TTC549 (cell line): ENCODE measurements at regions not wholly inside any gene's neighbourhood (a gene's known extent, or its start where the extent isn't known, plus 50 kb on each side); places are given as distances from the start of the nearest gene placed in this dataset.
"Not testable (repeated sequence)": the region's sequence is repeated elsewhere in the genome, so short reads cannot be mapped to it uniquely, and the experiment has no call there.

ENCODE experiments used
- FAIRE-seq: peaks from 2 replicates; lab custom pipeline; 2012; peaks lifted over from hg19 to GRCh38; lab: Jason Lieb, UNC

DNA sequence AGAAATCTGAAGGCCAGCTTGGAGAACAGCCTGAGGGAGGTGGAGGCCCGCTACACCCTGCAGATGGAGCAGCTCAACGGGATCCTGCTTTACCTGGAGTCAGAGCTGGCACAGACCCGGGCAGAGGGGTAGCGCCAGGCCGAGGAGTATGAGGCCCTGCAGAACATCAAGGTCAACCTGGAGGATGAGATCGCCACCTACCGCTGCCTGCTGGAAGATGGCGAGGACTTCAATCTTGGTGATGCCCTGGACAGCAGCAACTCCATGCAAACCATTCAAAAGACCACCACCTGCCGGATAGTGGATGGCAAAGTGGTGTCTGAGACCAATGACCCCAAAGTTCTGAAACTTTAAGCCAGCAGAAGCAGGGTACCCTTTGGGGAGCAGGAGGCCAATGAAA lies 318.4 kb downstream of the ZFHX3 start:
- FAIRE-seq = not testable (repeated sequence)

DNA sequence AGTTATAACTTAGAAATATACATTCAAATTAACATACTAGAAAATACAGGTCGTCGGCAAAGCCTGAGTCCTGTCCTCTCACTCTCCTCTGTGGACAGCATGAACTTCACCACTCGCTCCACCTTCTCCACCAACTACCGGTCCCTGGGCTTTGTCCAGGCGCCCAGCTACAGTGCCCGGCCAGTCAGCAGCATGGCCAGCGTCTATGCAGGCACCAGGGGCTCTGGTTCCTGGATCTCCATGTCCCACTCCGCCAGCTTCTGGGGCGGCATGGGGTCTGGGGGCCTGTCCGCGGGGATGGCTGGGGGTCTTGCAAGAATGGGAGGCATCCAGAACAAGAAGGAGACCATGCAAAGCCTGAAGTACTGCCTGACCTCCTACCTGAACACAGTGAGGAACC lies 319.4 kb downstream of the ZFHX3 start:
- FAIRE-seq = no peak

- FAIRE-seq = no peak
These were observed 320.4 kb downstream of the ZFHX3 start for GRCh38 chr16:72727565-72727964.

GRCh38 chr16:72725643-72726042 lies 322.3 kb downstream of the ZFHX3 start:
- FAIRE-seq = no peak

GRCh38 chr16:72723781-72724180 lies 324.1 kb downstream of the ZFHX3 start:
- no peak for FAIRE-seq

- no peak for FAIRE-seq
These were observed 325.4 kb downstream of the ZFHX3 start for GRCh38 chr16:72722552-72722951.

- FAIRE-seq = no peak
These were observed 325.9 kb downstream of the ZFHX3 start for GRCh38 chr16:72721981-72722380.

DNA sequence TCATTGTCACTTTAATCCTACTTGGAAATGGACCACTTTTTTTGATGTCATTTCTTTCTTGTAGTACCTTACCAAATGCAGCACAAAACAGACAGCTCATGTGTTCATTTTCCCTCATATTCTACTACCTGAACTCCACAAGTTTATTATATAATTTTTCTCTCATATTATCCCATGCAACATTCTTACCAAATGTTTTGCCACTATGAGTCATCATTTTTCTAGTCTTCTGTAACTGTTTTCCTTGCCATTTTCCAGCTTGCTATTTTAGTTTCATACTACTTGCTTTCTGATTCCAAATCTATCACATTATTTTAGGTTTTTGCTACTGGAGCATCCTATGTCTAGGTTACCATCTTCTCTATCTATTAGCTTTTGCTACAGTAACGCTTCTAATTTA lies 332.7 kb downstream of the ZFHX3 start:
- FAIRE-seq = no peak

DNA sequence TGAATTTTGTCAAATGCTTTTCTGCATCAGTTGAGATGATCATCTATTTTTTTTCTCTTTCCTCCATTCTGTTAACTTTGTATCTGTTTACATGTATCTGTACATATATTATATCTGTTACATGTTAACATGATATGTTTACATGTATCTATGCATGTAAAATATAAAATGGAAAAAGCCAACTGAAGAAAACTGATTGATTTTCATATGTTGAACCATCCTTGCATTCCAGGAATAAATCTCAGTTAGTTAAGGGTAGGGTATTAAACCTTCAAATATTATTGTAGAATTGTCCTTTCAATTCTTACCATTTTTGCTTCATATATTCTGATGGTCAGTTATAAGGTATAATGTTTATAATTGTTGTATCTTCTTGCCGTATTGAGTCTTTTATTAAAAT lies 336.1 kb downstream of the ZFHX3 start:
- FAIRE-seq = peak; percentile 23

GRCh38 chr16:72705801-72706200 lies 342.1 kb downstream of the ZFHX3 start:
- FAIRE-seq = no peak

DNA sequence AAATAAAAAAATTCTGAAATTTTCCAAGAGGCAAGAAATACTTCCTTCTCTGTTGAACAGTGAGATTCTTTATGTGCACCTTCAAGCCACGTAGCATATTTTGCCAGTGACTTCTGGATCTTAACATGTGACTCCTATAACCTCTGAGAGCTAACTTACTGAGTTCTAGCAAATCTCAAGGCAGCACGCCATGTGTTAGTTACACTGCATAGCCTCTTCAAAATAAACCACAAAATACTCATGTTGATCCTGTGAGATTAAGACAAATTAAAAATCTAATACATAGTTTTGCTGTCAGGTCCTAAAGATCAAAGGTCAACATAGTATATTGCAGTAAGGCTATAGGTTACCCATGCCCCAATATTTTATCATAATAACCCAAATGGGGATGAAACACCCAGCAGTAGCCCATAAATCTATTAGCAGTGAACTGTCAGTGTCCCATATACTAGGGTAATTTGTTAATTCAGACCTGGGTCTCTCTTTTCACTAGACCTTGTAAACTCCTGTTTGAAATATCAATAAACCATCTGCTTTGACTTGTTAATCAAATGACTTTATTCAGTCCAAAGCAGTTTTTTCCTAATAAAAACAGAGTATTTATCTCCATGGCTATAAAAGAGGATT lies 343.1 kb downstream of the ZFHX3 start:
- FAIRE-seq = no peak

GRCh38 chr16:72689851-72690250 lies 358.1 kb downstream of the ZFHX3 start:
- FAIRE-seq = no peak

GRCh38 chr16:72680732-72681131 lies 367.2 kb downstream of the ZFHX3 start:
- FAIRE-seq = no peak

DNA sequence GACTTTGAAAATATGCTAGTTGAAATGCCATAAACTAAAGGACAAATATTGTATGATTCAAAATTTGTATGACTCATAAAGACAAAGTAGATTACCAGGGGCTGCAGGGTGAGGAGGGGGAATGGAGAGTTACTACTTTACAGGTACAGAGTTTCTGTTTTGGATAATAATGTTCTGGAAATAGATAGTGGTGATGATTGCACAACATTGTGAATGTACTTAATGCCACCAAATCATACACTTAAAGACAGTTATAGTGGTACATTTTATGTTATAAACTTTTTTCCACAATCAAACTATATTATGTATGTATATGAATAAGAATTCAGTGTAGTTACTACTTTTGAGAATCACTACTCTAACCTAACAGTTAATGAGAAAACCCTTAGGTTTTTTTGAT lies 368.1 kb downstream of the ZFHX3 start:
- no peak for FAIRE-seq

DNA sequence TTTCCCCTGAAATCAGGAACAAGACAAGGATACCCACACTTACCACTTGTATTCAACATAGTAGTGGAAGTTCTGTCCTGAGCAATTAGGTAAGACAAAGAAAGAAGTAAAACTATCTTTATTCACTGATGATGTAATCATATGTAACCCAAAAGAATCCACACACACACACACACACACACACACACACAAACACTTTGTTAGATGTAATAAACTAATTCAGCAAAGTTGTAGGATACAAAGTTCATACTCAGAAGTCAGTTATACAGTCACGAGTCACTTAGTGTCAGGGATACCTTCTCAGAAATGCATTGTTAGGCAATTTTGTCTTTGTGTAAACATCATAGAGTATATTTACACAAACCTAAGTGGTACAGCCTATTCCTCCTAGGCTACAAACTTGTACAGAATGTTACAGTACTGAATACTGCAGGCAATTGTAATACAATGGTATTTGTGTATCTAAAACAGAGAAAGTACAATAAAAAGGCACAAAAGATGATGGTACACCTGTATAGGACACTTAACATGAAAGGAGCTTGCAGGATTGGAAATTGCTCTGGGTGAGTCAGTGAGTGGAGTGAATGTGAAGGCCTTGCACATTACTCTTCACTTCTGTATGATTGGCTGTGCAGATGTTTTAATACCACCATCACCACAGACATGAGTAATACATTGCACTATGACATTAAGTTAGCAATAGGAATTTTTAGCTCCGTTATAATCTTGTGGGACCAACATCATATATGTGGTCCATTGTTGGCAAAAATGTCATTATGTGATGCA lies 370.1 kb downstream of the ZFHX3 start:
- FAIRE-seq = no peak

- no peak for FAIRE-seq
These were observed 374.8 kb downstream of the ZFHX3 start for GRCh38 chr16:72673118-72673517.

- FAIRE-seq = no peak
These were observed 381.7 kb downstream of the ZFHX3 start for GRCh38 chr16:72666267-72666666.

DNA sequence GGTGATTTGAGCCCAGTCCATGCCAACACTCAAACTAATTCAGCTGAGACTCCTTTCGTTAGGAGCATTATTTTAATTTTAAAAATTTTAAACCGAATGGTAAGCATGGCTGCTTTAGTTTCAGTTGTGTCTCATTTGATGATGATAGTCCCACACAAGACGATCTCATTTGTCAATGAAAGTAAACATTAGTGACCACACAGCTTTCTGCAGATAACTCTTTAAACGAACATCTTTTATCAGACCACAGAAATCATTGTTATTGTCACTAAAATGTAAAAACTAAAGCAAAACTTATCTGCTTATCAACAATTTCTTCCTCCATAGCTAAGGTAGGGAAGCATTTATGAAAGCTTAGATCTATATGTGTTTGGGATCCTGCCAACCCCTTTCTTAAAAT lies 382.2 kb downstream of the ZFHX3 start:
- no peak for FAIRE-seq

DNA sequence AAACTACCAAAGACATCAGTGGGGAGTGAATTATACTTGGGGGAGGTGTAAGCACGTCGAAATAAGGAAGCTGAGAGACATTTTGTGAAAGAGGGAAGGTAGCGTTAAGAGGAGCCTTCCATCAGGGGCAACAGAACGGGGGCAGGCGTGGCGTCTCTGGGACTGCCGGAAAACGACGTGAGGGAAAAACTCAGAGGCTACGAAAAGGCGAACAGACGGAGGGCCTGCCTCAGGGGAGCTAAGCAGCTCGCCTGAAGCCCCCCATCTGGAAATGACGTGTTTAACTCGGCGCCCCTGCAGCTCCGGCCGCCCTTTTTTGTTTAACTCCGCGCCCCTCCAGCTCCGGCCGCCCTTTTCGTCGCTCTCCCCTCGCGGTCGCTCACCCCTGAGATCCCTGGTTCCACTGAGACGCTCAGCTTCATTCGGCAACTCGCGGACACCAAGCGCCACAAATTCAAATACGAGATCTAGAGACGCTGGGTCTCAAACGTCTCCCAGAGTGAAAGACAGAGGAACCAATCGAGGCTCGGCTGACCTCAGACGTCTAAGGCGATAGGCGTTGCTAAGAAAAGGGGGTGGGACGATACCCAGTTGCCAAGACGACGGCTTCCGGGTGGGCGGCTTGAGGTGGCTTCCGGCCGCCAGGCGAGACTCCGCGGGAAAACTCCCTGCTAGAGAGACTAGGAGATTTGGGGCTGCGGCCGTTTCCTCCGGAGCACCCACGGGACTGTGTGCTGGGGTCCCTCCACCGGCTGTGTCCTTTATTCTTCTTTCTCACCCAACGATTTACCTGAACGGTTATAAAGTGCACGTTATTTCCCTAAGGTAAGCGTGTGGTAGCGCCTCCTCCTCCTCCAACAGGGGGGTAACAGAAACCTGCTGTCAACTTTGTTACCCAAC lies 383.2 kb downstream of the ZFHX3 start:
- peak; percentile 87 for FAIRE-seq

- no peak for FAIRE-seq
These were observed 383.8 kb downstream of the ZFHX3 start for GRCh38 chr16:72664056-72664508.

DNA sequence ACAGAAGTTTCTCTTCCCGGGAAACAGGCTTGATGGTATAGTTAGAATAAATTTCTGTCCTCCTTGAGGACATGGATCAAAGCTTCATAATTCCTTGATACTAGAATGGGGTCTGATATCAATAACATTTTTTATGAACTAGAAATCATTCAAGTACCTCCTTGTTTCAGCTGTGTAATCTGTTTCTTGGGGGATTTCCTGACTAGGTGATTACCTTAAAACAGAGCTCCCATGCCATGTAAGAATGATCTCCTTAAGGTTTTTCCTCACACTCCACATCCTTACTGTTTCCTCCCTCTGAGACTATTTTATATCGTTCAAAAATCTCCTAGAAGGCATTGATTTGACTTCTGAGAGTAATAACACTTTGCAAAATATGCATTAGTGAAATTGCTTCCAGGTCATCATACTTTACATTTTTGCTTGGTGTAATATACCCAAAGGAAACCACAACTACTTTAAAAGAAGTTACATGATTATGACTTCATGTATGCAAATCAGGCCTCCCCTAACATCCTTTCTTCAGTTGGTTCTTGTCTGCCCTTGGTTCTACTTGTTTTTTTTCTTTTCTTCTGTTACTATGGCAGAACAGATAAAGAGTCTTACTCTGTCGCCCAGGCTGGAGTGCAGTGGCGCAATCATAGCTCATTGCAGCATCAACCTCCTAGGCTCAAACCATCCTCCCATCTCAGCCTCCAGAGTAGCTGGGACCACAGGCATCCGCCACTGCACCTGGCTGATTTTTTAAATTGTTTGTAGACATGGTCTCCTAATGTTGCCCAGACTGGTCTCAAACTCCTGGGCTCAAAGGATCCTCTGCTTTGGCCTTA lies 388.8 kb downstream of the ZFHX3 start:
- FAIRE-seq = no peak

- no peak for FAIRE-seq
These were observed 390.1 kb downstream of the ZFHX3 start for GRCh38 chr16:72657791-72658190.
